COR-L47 (cell line): ENCODE measurements at regions not wholly inside any gene's neighbourhood (a gene's known extent, or its start where the extent isn't known, plus 50 kb on each side); places are given as distances from the start of the nearest gene placed in this dataset.

Experiments
- DNase-seq: peaks from one replicate; lab custom pipeline; 2025; lab: John Stamatoyannopoulos, UW

DNA sequence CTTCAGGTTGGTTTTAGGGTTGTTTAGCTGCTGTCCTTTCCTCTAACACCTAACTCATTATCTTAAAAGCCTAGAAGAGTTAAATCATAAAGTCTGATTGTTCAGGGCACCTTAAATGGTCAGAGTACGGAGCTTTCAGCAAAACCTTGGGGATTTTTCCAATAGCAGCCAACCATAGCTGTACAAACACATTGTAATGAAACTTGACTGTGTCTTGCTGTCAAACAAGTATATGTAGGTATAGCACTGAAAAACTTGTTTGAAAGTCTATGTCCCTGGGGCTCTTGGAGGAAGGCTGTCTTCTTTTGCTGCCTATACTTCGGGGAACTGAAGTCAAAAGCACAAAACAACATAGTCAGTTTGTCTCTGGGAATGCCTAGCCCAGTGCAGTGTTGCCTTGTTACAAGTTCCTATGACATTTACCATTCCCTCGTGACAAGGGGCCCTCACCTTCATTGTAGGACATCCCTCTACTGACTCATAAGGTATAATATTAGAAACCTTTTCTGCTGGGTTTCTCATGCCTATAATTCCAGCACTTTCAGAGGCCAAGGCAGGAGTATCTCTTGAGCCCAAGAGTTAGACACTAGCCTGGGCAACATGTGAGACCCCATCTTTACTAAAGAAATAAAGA is 474.5 kb upstream of the NBEA start:
- no peak for DNase-seq

DNA sequence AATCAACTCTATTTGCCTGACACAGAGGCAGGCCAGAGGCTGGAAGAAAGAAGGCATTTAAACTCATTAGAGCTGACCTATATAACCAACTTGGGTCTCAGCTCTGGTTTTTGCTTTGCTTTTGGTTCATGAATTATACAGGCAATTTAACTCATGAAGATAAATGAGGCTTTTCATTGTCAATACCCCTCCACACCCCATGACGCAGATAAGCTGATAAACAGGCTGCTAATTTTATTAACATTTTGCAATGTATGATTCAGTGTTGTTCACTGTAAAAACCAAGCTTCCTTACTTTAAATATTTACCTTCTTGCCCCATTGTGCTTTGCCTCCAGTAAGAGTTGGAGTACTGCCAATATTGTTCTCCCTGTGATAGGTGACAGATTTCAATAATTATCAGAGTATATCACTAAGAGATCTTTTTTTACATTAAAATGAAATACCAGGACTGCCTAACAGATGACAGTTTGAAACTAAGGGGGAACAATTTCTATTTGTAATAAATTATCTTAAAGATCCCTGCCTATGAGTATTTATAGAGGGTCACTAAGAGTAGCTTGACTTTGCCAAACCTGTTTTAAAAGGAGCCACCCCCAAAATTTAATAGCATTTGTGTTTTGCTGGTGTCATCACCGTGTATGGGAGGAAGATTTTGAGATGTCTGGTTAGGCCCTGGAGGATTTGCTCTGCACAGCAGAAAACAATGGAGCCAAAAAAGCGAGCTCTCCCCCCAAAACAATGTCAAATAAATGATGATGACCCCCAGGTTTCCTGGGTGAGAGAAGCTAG is 472.7 kb upstream of the NBEA start:
- peak; percentile 97 for DNase-seq

DNA sequence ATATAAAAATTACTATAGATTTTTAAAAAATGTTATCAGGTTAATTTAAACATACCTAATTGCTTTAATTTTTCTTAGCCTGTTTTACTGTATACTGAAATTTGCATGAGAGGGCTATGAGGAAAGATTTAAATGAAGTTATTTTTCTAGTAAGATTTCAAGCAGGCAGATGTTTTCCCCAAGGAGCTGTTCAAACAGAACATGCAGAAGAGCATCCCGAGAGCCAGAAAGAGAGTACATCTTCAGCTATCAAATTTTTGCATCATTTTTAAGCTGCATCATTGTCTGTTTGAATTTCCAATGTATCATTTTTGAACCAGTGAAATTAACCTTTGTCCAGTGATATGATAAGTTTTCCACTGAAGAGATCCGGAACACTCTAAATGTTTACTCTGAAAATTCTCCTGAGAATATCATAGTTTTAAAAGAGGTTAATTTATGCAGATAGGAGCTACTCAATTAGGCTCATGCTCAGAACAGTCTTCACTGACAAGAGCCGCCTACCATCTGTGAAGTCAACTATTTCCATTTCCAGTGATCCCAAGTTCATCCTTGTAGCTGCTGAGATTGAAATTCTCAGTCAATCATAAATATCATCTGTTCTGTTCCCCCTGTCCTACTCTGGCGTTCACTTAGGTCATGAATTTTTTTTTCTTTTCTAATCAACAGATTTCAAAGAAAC is 467.7 kb upstream of the NBEA start:
- no peak for DNase-seq

DNA sequence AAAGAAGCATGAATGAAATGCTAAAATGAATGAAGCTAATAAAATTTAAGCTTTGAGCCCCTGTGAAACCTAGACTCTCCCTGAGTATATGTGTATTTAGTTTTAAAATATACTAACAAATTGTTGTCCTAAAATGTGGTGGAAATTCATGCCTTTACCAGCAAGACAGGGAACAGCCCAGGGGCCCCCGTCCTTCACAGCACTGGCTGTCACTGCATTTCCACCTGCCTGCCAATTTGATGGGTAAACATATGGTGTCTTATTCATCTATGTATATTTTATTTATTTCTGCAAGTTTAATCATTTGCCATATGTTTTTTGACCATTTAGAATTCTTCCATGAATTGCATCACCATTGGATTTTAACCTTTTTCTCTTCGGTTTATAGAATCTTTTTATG is 463.7 kb upstream of the NBEA start:
- DNase-seq: no peak

DNA sequence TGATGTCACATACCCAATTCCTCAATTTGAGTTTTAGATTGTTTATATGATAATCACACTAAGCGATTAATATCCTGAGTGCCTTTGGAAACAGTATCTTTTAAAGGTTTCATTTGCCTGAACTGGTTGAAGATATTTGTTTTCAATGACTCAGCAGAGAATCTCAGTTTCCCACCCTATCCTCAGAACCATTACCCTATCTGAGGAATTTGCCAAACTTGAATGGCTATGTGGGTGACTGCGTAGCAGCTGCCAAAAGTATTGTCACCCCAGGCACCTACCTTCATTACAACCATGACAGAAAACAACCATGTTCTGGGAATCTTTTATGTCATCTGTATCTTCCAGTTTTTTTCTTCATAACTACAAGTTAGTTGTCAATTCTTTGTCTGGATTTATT is 440.1 kb upstream of the NBEA start:
- no peak for DNase-seq

DNA sequence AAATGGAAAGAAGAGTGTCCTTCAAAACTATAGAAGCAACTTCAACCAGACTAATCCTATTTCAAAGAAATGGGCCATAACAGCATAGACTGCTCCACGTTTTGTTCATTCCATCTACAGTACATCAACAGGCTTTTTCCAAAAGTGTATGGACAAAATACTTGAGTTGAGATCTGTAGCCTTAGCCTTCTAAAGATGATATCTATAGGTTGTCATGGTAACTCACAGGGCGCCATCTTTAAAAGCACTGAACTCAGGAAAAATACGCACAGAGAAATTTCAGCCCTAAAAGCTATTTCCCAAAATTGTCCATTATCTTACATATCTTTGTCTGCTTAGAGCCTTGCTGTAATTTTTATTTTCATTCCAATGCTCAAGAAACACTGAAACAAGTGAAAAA is 439.4 kb upstream of the NBEA start:
- DNase-seq: no peak

DNA sequence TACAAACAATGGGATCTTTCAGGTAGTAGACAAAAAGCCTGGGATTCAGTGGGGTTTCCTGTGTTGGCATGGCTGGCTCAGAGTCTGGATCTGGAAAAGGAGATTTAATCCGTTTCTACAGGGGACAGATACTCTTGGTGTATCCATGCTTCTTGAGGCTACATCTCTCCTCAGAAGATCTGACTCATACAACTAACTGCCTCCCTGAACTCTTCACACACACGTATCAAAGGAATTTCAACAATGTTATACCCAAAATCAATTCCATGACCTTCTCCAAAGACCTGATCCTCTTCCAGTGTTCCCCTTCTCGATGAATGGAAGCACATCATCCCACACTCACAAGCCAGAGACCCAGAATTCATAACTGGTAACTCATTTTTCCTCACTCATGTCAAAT is 435.3 kb upstream of the NBEA start:
- DNase-seq: no peak

DNA sequence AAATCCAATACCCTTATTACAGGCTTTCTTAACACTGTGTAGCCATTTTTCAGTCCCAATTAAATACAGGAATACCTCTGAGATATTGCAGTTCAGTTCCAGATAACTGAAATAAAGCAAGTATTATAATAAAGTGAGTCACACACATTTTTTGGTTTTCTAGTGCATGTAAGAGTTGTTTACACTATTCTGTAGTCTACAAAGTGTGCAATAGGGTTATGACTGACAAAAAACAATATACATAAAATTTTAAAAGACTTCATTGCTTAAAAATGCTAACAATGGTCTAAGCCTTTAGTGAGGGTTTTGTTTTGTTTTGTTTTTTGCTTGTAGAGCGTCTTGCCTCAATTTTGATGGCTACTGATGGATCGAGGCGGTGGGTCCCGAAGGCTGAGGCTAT is 434.4 kb upstream of the NBEA start:
- no peak for DNase-seq

DNA sequence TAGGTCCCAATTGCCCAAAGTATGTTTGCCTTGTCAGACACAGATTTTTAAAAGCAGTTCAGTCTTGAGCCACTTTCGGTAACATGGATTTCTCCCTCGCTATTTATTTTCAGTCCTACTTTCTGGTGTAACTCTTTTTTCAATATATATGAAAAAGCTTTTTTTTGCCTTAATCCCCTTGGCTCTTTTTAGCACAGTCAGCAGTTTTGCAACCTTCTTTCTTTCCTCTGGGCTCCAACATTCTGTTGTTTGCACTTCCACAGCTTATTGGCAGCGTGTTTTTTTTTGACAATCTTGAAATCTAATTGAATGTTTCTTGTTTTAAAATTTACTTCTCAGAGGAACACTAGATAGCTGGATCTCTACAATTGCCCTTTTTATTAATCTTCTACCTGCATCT is 429.3 kb upstream of the NBEA start:
- no peak for DNase-seq

DNA sequence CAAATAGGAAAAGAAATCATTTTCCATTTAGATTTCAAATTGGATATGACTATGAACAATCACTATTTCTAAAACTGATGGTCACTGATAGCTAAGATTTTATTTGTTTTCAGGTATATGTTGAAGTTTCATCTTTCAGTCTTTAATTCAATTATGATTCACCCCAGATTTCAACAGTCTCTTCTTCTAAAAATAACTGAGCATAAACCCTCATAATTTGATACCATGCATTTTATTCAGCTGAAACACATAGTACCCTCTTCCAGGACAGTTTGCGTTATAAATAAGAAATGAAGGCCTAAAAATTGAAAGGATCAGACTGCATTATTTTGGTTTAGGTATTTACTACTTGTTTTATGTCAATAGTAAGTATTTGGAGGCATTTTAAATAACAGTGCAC is 428.5 kb upstream of the NBEA start:
- DNase-seq: no peak

DNA sequence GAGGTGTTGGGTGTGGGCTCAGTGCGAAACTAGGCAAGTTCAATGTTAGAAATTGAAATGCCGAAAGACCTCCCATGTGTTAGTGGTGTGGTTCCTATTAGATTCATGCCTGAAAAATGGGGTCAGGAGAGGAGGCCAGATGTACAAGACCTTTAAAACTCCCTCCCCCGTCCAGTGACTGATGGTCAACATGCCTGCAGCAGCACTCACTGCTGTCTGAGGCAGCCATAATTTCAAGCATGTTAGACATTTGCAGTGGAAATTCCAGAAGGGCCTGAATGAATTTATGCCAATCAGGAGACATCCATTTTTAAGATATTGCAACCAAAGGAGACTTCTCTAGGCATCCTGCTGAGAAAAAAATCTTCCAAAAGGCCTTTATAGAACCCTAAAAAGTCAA is 426.9 kb upstream of the NBEA start:
- no peak for DNase-seq

DNA sequence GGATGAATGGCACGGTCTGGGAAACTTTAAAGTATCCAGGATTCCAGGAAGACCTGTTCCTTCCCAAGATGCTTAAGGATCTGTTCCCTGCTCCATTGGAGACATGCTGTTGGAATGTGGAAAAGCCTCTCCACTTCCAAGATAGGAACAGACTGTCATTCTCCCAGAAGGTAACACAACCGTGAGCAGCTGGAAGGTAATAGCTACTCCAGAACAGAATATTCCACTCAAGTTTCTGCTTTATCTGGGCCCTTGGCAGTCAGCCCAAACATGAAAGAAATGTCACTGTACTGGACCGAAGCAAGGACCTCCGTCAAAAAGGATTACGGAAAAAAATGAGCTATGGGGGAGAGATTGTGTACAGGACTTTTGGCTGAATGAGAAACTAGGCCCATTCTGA is 420.9 kb upstream of the NBEA start:
- no peak for DNase-seq

DNA sequence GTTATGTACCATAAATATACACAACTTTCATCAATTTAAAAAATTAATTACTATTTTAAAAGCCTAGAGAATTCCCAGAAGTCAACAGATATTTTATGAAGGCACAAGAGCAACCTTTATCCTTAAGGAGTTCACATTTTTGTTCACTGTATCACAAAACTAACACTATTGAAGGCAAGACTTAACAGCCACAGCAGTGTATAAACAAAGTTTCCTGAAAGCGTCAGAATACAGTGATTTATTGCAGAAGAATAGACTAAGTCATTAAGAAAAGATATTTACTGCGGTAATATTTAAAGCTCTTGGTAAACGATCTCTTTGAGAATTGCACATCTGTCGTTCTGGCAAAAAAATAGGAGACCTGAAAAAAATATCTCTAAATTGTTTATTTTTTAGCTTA is 419.3 kb upstream of the NBEA start:
- no peak for DNase-seq

DNA sequence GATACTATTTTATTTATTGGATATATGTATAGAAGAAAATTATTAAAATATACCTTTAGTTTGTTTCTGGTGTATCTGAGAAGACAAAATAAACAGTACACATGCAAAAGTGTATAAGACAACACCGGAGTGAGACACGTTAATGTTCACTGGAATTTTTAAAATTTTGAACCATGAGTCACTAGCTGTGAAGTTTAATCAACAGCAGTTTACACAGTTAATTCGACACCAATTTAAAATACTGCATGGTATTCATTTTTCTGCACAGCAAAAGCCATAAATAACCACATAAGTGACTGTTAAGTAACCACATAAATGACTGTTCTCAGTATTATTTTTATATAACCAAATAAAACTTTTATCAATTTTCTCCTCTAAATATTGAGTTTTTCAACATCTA is 418.7 kb upstream of the NBEA start:
- no peak for DNase-seq

DNA sequence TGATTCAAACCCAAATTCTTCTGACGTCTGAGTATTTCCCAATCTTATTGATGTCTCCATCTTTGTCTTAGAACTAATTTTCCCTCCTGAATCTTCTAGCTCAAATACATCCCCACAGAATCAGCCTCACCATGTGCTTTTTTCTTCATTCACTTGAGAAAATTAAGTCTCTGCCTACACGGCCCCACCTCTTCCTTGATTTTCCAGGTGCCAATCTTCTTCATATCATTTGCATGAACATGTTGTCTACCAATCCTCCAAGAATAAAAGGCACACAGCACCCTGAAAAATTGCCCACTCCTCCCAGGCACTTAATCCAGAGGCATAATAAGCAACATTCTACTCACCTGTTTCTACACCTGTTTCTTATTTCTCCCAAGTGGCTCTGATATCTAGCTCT is 408.1 kb upstream of the NBEA start:
- no peak for DNase-seq

DNA sequence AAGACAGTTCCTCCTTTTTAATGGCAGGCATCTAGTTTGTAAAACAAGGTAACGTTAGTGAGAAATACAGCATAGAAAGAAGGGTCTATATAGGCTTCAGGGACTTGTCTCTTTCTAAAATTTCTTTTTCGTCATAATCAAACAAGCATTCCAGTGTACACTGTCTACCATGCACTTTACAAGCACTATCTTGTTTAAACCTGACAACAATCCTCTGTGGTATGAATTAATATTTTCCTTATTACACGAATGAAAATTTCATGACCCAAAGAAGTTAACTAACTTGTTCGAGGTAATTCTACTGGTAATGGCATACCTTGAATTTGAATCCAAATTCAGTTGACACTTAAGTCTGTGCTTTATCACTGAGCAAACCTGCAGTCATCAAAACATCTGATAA is 399.7 kb upstream of the NBEA start:
- DNase-seq: no peak

DNA sequence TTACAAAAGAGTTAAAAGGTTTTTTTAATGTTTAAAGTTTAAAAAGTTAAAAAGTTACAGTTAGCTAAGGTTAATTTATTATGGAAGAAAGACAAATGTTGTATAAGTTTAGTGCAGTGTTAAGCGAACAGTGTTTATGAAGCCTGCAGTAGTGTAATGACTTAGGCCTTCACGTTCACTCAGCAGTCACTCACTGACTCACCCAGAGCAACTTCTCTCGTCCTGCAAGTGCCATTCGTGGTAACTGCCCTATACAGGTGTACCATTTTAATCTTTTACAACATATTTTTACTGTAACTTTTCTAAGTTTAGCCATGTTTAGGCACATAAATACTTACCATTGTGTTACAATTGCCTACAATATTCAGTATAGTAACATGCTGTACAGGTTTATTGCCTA is 398.2 kb upstream of the NBEA start:
- DNase-seq: no peak

DNA sequence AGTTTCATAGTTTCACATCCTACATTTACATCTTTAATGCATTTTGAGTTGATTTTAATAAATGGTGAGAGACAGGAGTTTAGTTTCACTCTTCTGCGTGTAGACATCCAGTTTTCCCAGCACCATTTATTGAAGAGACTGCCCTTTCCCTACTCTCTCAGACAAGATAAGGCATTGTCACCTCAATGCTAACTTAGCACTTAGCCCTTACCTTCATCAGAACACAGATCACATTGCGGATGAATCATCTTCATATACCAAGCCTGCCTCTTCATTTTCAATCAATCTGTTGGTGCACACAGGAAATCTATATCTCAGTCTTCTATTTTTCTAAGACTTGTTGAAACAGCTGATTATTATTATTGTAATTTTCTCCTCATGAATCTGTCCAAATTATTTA is 396.6 kb upstream of the NBEA start:
- DNase-seq: no peak

DNA sequence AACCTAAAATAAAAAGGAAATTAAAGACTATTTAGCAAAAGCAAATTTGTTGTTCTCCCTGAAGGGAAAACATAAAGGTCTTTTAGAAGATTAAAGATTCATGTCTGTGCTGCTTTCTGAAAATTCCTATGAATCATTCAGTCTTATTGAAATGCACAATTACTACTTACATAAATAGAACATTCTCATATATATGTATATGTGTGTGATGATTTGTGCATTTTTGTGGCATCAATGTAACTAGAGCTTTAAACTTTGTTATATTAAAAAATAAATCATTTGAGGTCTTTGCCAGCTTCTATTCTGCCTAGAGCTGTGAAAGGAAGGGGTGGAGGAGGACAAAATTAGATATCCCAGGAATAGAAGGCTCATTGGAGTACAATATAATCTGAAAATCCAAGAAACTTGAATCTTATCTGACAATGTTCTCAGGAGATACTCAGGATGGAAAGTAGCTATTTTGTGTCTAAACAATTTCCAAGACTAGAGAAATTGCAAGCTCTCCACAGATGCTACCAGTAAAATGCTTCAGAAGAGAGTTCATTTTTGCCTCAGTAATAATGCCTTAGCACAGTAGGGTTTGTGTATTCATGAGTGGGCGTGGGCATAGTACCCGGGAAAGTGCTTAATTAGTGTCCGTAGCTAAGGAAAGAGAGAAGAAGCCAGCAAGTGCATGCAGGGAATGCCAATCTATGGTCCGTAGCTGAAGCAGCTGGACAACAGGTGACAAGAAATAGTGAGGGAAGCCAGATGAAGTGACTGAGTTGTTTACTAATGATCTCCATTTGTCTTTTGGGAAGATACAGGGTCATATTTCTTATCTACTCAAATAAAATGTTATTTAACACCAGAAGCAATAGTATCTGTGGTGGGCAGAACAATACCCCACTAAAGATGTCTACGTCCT is 395.5 kb upstream of the NBEA start:
- DNase-seq: no peak

DNA sequence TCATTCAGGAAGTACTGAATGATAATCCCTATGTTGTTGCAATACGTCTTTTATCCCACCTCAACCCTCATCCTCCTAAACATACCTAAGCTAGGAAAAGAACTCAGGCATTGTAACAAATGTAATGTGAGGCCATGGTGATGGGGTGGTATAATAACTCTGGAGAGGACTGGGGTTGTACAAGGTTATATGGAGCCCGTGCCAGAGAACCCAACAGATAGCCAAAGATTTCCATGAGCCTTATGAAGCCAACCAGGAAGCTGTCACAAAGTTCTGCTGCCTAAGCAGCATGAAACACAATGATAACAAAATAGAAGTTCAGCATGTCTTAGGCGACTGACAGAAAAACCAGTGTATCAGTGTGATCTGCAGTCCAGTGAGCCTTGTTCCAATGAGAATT is 394.1 kb upstream of the NBEA start:
- no peak for DNase-seq

DNA sequence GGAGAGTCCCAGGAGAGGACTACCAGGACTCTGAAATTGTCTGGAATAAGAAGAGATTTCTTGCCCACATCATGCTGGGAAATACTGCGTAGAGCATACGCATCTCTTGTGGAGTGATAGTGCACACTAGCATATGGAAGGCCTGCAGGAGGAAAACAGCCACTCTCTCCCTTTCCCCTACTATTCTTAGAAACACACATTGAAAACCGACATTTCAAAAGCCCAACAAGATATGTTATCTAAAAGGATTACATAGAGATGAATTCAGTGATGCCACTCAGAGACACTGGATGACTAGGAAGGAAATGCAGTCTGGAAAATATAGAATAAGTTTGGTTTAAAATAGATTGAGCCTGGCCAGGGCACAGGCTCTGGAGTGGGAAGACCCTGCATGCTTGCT is 388.7 kb upstream of the NBEA start:
- no peak for DNase-seq

DNA sequence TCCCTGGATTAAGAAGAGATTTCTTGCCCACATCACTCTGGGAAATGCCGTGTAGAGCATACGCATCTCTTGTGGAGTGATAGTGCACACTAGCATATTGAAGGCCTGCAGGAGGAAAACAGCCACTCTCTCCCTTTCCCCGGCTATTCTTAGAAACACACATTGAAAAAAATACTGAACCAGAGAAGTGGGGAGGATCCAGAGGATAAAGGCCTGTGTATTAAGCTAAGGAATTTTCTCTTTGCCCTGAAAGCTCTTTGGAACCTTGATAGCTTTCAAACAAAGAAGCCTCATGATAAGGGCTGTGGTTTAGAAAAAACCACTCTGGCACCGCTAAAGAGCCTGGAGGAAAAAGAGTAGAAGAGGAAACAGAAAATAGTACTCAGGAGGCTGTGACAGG is 386.1 kb upstream of the NBEA start:
- no peak for DNase-seq

DNA sequence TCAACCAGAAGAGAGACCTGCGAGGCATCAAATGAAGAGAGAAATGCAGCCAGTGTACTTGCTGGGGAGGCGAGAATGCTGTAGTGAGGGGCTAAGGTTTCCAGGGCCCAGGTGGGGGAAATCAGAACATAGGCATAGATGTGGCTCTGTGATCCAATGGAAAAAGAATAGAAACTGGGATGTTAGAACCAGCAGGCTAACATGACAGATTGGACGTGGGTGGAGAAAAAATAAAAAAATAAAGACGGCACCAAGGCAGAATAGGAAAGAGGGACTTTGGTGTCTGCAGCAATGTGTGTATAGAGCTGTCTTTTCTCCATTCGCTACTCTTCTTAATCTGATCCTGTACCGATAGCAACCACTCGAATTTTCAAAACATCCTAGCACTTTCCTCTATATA is 381.0 kb upstream of the NBEA start:
- no peak for DNase-seq
